Omental fat pad (tissue), 3 donors: ENCODE measurements at regions not wholly inside any gene's neighbourhood (a gene's known extent, or its start where the extent isn't known, plus 50 kb on each side); places are given as distances from the start of the nearest gene placed in this dataset.

Experiments
- ATAC-seq: fragments of 150-250 bp; one replicate; pipeline ENCODE4 v1.9.1; 2016; ENCODE audit warnings: mild to moderate bottlenecking, moderate library complexity; ENCODE audit not compliant: low FRiP score
- DNase-seq: peaks from one replicate; pipeline ENCODE4 v3.0.0-alpha.2; 2019; ENCODE audit warnings: low spot score
- TF ChIP-seq, protein P1 (sequence below), 3 donors: fragments of 450-650 bp; IDR thresholded peaks; one replicate each; pipeline ENCODE4 v1.5.1; 2016 to 2017; ENCODE audit warnings: antibody characterized with exemption in 3 of 3, mild to moderate bottlenecking in 3 of 3, moderate library complexity in 2 of 3

DNA sequence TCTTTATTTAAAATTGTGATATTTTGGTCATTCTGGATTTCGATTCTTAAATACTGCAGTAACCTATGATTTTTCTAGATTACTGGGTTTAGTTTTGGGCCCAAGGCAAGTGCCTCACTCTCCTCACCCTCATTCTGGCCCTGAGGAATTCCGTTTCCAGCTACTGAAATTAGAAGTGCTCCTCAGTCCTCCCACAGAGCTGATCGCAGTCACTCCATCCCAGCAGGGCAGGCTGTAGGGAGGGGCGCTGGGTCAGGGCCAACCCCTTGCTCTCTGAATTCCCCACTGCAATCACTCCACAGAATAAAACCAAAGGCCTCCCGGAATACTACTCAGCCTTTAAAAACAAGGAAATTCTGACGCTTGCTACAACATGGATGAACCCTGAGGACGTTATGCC is 66.5 kb upstream of the DIO3 start:
- DNase-seq (no peak), ATAC-seq (no peak)
- TF ChIP-seq, protein P1, sequence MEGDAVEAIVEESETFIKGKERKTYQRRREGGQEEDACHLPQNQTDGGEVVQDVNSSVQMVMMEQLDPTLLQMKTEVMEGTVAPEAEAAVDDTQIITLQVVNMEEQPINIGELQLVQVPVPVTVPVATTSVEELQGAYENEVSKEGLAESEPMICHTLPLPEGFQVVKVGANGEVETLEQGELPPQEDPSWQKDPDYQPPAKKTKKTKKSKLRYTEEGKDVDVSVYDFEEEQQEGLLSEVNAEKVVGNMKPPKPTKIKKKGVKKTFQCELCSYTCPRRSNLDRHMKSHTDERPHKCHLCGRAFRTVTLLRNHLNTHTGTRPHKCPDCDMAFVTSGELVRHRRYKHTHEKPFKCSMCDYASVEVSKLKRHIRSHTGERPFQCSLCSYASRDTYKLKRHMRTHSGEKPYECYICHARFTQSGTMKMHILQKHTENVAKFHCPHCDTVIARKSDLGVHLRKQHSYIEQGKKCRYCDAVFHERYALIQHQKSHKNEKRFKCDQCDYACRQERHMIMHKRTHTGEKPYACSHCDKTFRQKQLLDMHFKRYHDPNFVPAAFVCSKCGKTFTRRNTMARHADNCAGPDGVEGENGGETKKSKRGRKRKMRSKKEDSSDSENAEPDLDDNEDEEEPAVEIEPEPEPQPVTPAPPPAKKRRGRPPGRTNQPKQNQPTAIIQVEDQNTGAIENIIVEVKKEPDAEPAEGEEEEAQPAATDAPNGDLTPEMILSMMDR (IDR thresholded peaks at IDR 0.05) = no peak

DNA sequence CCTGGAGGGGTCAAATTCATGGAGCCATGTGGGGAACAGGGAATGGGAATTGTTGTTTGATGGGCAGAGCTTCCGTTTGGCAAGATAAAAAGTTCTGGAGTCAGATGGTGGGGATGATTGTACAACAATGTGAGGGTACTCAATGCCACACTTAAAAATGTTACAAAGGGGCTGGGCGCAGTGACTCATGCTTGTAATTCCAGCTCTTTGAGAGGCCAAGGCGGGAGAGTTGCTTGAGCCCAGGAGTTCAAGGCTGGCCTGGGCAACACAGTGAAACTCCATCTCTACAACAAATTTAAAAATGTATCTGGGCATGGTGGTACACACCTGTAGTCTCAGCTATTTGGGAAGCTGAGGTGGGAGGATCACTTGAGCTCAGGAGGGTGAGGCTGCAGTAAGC is 66.0 kb upstream of the DIO3 start:
- TF ChIP-seq, protein P1 (IDR thresholded peaks at IDR 0.05) = no peak
- ATAC-seq (no peak), DNase-seq (no peak)

DNA sequence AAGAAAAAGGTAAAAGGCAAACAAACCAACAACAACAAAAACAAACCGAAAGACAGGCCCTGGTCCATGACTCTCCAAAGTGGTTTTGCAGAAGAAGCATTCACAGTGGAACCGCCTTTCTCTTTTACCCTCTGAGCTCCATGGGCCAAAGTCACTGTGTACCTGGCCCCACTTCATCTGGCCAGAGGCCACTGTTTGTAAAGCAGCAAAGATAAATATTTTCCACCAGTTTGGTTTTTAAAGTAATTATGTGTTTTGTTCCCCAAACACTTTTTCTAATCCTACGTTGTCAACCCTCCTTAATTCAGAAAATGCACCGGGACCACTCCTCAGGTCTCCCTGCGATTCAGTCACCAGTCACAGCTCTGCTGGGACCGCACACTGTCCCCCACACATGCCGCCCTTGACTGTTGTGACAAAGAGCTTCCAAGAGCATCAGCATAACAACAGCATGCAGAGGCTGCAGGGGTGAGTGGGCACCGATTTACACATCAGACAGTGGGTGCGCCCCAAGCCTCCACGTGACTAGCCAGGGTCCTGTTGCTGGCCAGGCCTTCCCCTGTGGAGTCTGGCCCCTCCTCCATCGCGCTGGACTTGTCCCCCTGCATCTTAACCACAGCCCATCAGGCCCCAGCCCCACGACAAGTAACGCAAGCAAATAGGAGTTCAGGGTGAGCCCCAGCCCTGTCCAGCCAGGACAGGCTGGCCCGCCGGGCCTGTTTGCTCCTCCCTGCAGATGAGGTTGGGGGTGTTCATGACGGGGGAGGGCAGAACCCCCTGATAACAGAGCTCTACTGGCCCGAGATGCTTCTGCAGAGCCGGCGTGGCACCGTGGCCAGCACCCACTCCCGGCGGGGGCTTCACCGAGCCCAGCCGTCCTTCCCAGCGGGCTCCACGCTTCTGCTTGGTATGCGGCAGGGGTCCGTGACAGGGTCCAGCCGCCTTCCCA is 65.2 kb upstream of the DIO3 start:
- DNase-seq (no peak), ATAC-seq (no peak)
- TF ChIP-seq, protein P1 (IDR thresholded peaks at IDR 0.05) = no peak

DNA sequence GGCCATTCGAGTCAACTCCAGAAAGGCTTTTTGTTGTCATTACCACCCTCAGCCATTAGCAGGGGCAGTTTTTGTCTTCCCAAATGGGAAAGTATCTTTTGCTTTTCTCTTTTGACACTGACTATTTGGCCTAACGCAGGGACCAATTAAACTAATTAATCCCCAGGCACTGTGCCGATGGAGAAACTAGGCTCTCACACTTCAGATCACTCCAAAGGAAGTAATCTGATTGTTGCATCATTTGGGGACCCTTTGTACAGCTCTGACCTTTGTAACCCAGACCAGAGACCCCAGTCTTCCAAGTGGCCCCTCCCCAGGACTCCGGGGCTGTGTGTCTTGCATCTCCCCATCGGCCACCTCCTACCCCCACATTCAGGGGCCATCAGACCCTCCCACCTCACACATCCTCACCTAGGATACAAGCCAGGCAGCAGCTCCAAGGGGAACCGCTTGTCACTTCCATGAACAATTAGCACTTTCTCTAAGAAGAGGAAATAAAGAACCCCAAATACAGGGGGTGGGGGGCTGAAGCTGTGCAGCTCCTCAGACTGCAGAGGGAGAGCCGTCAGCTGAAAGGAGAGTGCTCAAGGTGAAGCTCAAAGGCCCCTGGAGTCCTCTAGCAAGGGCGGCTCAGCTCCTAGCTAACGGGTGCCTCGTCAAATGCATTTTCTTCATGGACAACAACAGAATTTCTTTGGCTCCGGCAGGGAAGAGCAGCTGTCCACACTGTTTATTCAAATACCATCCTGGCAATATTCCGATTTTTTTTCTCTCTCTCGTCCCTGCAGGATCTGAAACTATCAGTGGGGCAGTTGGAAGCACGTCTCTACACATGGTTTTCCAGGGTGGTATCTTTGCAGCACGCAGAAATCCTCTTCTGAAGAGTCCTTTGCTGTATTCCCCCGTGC is 64.3 kb upstream of the DIO3 start:
- ATAC-seq = no peak

DNA sequence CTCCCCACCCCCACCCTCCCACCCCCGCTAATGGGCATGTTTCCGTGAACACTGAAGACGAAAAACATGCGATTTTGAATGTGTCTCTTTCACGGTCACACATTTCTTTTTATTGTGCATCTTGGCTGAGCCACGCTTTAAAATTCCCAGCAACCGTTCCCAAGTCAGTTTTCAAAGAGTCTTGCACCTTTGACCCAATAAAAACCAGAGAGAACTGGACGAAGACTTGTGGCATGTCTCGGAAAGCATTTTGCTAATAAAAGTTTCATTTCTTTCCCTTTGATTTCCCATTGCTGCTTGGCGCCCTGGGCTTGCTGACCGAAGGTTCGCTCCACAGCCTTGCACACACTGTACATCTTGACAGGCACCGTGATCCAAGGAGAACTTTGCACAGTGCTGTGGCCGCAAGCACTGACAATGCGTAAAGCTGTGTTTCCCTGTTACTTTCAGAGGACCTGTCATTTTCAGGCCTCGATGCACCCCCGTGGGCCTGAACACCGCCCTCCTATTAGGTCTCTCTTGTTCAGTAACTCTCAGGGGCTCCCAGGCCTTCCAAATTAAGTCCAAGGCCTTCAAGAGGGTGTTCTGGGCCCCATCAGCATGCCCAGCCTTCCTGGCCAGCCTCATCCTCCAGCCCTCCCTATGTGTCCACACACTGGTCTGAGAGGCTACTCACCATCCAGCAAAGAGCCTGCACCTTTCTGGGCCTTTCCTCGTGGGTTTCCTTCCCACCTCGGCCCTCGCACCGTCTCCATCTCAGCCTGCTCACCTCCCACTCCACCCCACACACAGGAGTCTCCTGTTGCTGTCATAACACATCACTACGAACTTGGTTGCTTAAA is 63.4 kb upstream of the DIO3 start:
- ATAC-seq = no peak

More for the DNA sequence above, 64.3 kb upstream of the DIO3 start:
- TF ChIP-seq, protein P1 (IDR thresholded peaks at IDR 0.05) = no peak
- no peak for DNase-seq

DNA sequence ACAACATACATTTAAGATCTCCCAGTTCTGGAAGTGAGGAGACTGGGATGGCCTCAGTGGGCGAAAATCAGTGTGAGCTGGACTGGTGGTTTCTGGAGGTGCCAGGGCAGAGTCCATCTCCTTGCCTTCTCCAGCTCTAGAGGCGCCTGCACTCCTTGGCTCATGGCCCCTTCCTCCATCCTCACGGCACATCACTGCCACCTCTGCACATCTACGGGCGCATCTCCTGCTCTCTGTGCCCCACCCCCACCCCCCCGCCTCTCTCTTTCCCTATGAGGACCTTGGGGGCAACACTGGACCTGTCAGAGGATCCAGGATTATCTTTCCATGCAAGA is 62.8 kb upstream of the DIO3 start:
- TF ChIP-seq, protein P1 (IDR thresholded peaks at IDR 0.05) = no peak
- ATAC-seq (no peak), DNase-seq (no peak)

More for the DNA sequence above, 63.4 kb upstream of the DIO3 start:
- DNase-seq = no peak
- TF ChIP-seq, protein P1 (IDR thresholded peaks at IDR 0.05) = no peak
